ENCODE measurements at regions not wholly inside any gene's neighbourhood (a gene's known extent, or its start where the extent isn't known, plus 50 kb on each side); places are given as distances from the start of the nearest gene placed in this dataset.

DNA sequence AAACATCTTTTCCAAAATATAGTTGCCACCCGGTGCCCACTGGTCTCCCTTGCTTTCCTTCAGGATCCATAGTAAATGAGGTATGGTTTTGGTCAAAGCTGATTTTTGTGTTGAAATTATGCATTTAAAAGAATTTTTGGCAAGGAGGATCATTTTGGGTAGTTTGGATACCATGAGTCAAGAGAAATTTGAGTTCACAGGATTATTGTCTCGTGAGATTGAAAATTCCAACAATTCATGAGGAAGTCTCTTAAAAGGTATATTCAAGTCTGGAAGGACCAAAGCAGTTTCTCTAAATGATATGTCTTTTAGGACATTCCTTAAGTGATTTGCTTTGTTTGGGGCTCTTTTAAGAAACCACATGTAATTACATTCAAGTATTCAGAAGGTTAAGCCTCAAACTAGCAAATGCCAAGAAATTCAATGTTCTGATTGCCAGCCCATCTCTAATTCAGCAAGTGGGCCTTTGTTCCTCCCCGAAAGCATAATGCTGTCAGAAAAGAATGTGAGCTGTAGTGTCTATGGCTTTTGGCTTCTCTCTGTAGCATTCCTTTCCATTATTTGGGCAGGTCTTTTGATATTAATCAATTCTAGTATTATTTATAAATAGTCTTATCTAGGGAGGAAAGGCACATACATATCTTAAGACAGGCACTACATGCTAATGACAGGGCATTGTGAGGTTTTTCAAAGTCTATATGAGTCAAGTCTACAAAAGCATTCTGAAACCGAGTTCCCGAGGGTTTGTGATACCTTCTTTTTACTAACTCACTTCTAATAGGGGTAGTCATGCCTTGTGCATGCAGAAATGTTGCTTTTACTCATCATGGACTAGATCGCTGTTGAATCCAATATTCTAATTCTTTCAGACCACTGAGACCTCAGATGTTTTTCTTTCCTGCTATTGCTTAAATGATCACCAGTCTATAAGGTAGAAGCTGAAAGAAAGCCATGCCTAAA, 453.9 kb downstream of the ENC1 start:
- Histone ChIP-seq H3K4me3 (ENCODE audit: low read length) (no peak overlapping the region), H3K9ac (ENCODE audit: low read length) (no peak overlapping the region), H3K9me3 (ENCODE audit: control insufficient read depth, low read length) (peaks cover 5% of the 10 kb centered on the region), H3K36me3 (ENCODE audit: control insufficient read depth, insufficient read depth, low read length, severe bottlenecking) (no peaks in the 10 kb centered on the region), H3K27me3 (replicated peaks; ENCODE audit: control insufficient read depth, insufficient read depth, low read length) (no peaks in the 10 kb centered on the region), H3K4me1 (ENCODE audit: control insufficient read depth, insufficient read depth, low read length) (peaks cover 34% of the 10 kb centered on the region)
- DNase-seq (ENCODE audit: low read depth), result peak; percentile 73

DNA sequence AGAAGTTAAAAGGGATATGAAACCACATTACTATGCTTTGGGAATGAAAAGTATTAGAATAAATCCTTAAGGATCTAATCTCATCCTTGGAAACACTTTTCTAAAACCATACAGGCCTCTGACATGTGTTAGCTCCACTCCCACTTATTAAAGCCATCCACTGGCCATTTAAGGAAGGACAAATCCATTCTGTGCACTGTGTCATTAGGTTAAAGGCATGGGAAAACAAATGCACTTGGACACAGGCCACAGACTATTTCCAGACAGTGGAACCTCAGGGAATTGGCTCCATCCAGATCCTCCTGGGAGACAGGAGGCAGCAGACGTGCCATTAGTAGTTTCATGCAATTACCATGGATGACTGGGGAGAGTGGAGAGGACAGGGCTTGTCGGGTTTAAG, 454.9 kb downstream of the ENC1 start:
- no peaks in the 10 kb centered on the region for H3K36me3 ChIP-seq (ENCODE audit: control insufficient read depth, insufficient read depth, low read length, severe bottlenecking)
- DNase-seq (ENCODE audit: low read depth), result no peak
- H3K4me3 ChIP-seq (ENCODE audit: low read length), result no peak overlapping the region
- H3K27me3 ChIP-seq (replicated peaks; ENCODE audit: control insufficient read depth, insufficient read depth, low read length), result no peaks in the 10 kb centered on the region
- peaks cover 34% of the 10 kb centered on the region for H3K4me1 ChIP-seq (ENCODE audit: control insufficient read depth, insufficient read depth, low read length)
- H3K9me3 ChIP-seq (ENCODE audit: control insufficient read depth, low read length), result peaks cover 5% of the 10 kb centered on the region
- H3K9ac ChIP-seq (ENCODE audit: low read length), result peak overlapping the region; percentile 1

DNA sequence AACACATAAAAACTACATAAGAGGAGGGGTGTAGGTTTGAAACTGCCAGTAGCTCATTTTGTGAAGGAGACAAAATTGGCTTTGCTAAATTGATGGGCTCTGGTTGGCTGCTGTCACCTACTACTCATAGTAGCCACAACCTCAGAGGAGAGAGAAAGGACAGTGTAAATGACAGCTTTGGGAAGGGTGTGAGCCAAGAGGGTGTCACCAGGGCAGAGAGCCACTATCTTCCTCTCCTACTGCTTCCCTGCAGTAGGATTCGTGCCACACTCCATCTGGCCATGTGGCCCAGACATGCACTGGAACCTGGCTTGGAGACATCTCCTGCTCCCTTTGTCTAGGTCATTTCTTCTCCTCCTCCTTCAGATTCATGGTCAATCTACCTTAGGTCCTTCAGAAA, 455.9 kb downstream of the ENC1 start:
- DNase-seq (ENCODE audit: low read depth), result no peak
- H3K9ac ChIP-seq (ENCODE audit: low read length), result no peak overlapping the region
- H3K36me3 ChIP-seq (ENCODE audit: control insufficient read depth, insufficient read depth, low read length, severe bottlenecking), result no peaks in the 10 kb centered on the region
- no peak overlapping the region for H3K4me3 ChIP-seq (ENCODE audit: low read length)
- H3K4me1 ChIP-seq (ENCODE audit: control insufficient read depth, insufficient read depth, low read length), result peaks cover 34% of the 10 kb centered on the region
- H3K27me3 ChIP-seq (replicated peaks; ENCODE audit: control insufficient read depth, insufficient read depth, low read length), result no peaks in the 10 kb centered on the region
- peaks cover 5% of the 10 kb centered on the region for H3K9me3 ChIP-seq (ENCODE audit: control insufficient read depth, low read length)

DNA sequence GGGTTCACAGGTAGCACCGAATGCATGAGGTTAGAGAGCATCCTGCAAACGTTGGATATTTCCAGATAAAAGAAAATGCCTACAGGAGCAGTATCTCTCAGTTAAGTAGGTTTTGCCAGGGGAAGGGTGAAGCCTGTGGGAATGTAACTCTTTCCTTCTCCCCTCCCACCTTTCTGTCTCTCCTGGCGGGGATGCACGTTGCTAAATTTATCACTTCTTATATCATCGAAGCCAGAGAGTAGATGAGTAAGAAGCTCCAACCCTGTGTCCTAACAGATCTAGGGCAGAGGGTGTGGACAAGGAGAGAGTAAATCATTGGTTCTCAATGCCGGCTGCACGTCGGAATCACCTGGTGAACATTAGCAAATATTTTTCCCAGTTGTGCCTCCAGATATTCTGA, 457.5 kb downstream of the ENC1 start:
- Histone ChIP-seq H3K9ac (ENCODE audit: low read length) (no peak overlapping the region), H3K4me3 (ENCODE audit: low read length) (no peak overlapping the region), H3K4me1 (ENCODE audit: control insufficient read depth, insufficient read depth, low read length) (peaks cover 34% of the 10 kb centered on the region), H3K27me3 (replicated peaks; ENCODE audit: control insufficient read depth, insufficient read depth, low read length) (no peaks in the 10 kb centered on the region), H3K36me3 (ENCODE audit: control insufficient read depth, insufficient read depth, low read length, severe bottlenecking) (no peaks in the 10 kb centered on the region), H3K9me3 (ENCODE audit: control insufficient read depth, low read length) (no peaks in the 10 kb centered on the region)
- no peak for DNase-seq (ENCODE audit: low read depth)

DNA sequence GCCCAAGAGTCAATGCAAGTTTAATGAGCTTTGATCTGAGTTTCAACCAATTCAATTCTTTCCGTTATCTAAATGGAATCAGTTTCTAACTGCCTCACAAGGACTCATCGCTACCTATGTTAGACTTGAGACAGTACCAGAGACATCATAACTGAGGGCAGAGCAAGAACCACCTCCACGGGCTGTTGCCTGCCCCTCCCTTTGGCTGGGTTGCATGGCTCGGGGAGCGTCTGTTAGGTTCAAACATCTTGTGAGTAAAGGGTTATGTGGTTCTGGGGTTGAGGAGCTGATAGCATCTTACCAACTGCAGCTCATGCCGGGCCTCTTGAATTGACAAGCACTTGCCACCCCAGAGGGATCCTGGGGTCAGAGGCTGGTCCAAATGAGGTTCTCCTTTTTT, 457.9 kb downstream of the ENC1 start:
- Histone ChIP-seq H3K36me3 (ENCODE audit: control insufficient read depth, insufficient read depth, low read length, severe bottlenecking) (no peaks in the 10 kb centered on the region), H3K27me3 (replicated peaks; ENCODE audit: control insufficient read depth, insufficient read depth, low read length) (no peaks in the 10 kb centered on the region)
- no peak for DNase-seq (ENCODE audit: low read depth)

DNA sequence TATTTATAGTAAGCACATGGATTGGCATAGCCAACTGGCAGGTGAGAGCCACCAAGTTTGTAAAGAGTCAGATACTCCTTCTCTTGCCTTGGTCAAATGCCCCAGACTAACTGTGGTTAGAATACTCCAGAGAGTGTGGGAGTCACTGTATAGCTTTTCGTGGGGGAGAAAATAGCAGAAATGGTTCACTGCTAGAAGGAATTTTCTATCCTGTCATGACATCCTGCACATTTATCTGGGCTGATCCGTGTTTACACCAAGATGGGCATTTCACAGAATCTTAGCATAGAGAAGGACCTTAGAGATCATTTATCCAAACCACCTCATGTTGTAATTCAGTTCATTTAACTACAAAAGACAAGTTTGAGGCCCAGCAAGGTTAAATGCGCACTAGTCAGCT, 460.8 kb downstream of the ENC1 start:
- H3K9ac ChIP-seq (ENCODE audit: low read length), result no peak overlapping the region
- no peaks in the 10 kb centered on the region for H3K36me3 ChIP-seq (ENCODE audit: control insufficient read depth, insufficient read depth, low read length, severe bottlenecking)
- DNase-seq (ENCODE audit: low read depth), result no peak
- no peaks in the 10 kb centered on the region for H3K9me3 ChIP-seq (ENCODE audit: control insufficient read depth, low read length)
- H3K4me1 ChIP-seq (ENCODE audit: control insufficient read depth, insufficient read depth, low read length), result peaks cover 4% of the 10 kb centered on the region
- H3K4me3 ChIP-seq (ENCODE audit: low read length), result no peak overlapping the region
- no peaks in the 10 kb centered on the region for H3K27me3 ChIP-seq (replicated peaks; ENCODE audit: control insufficient read depth, insufficient read depth, low read length)

More for the DNA sequence above, 457.9 kb downstream of the ENC1 start:
- Histone ChIP-seq H3K4me3 (ENCODE audit: low read length) (no peak overlapping the region), H3K9me3 (ENCODE audit: control insufficient read depth, low read length) (no peaks in the 10 kb centered on the region), H3K9ac (ENCODE audit: low read length) (no peak overlapping the region), H3K4me1 (ENCODE audit: control insufficient read depth, insufficient read depth, low read length) (peaks cover 33% of the 10 kb centered on the region)

DNA sequence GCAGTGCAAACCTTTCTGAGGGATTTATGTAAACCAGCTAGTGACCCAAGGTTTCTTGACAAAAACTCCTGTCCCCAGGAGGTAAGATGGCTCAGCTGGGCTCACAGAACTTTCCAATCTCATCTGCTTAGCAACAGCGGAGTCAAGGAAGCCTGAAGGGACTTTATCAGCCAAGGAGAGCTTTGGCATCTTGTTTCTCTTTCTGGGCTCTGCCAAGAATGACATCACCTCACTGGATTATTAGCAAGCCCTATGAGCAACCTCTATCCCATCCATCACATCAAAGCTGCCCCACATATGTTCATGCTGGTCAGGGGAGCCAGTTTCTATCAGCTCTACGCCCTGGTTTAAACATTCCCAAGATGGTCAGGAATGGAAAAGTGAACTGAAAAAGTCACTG, 461.3 kb downstream of the ENC1 start:
- Histone ChIP-seq H3K4me3 (ENCODE audit: low read length) (no peak overlapping the region), H3K4me1 (ENCODE audit: control insufficient read depth, insufficient read depth, low read length) (peaks cover 3% of the 10 kb centered on the region)
- peak; percentile 37 for DNase-seq (ENCODE audit: low read depth)

DNA sequence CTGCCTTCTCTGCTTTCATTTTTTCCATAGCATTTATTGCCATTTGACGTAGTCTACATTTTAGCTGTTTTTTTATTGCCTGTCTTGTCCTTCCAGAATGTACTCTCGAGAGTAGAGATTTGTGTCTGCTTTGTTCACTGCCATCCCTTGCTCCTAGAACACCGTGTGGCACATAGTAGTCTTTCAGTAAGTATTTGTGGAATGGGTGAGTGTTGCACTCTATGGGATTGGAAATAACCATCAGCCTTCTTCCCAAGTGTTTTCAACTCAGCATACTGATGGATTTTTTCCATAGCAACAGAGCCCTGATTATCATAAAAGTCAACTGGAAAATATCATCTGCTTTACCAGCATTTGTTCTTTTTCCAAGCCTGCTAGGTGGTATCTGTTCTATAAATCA, 462.6 kb downstream of the ENC1 start:
- H3K9me3 ChIP-seq (ENCODE audit: control insufficient read depth, low read length), result no peaks in the 10 kb centered on the region
- no peaks in the 10 kb centered on the region for H3K27me3 ChIP-seq (replicated peaks; ENCODE audit: control insufficient read depth, insufficient read depth, low read length)
- no peak overlapping the region for H3K4me3 ChIP-seq (ENCODE audit: low read length)
- no peaks in the 10 kb centered on the region for H3K36me3 ChIP-seq (ENCODE audit: control insufficient read depth, insufficient read depth, low read length, severe bottlenecking)
- DNase-seq (ENCODE audit: low read depth), result no peak
- no peak overlapping the region for H3K9ac ChIP-seq (ENCODE audit: low read length)
- H3K4me1 ChIP-seq (ENCODE audit: control insufficient read depth, insufficient read depth, low read length), result peaks cover 7% of the 10 kb centered on the region

More for the DNA sequence above, 461.3 kb downstream of the ENC1 start:
- no peaks in the 10 kb centered on the region for H3K36me3 ChIP-seq (ENCODE audit: control insufficient read depth, insufficient read depth, low read length, severe bottlenecking)
- no peaks in the 10 kb centered on the region for H3K9me3 ChIP-seq (ENCODE audit: control insufficient read depth, low read length)
- H3K27me3 ChIP-seq (replicated peaks; ENCODE audit: control insufficient read depth, insufficient read depth, low read length), result no peaks in the 10 kb centered on the region
- no peak overlapping the region for H3K9ac ChIP-seq (ENCODE audit: low read length)

DNA sequence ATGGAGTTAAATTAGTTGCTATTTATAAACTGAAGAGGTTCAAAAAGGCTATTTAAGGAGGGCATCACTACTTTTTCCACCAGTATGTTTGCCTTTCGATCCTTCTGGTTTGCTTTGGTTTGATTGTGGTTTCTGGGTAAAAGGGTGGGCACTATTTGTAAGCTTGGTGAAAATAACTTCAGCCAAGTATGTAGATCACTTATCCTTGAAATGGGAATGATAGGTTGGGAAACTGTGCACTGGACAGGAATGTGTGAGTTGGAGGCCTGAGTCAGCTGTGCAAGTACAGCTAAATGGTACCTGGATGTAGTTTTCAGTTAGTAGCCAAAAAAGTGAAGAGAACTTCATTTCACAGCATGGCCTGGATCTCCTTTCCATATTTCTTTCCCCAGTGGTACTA, 466.2 kb downstream of the ENC1 start:
- Histone ChIP-seq H3K4me1 (ENCODE audit: control insufficient read depth, insufficient read depth, low read length) (peaks cover 7% of the 10 kb centered on the region), H3K27me3 (replicated peaks; ENCODE audit: control insufficient read depth, insufficient read depth, low read length) (no peaks in the 10 kb centered on the region), H3K9me3 (ENCODE audit: control insufficient read depth, low read length) (no peaks in the 10 kb centered on the region), H3K9ac (ENCODE audit: low read length) (no peak overlapping the region), H3K36me3 (ENCODE audit: control insufficient read depth, insufficient read depth, low read length, severe bottlenecking) (no peaks in the 10 kb centered on the region), H3K4me3 (ENCODE audit: low read length) (no peak overlapping the region)
- no peak for DNase-seq (ENCODE audit: low read depth)

DNA sequence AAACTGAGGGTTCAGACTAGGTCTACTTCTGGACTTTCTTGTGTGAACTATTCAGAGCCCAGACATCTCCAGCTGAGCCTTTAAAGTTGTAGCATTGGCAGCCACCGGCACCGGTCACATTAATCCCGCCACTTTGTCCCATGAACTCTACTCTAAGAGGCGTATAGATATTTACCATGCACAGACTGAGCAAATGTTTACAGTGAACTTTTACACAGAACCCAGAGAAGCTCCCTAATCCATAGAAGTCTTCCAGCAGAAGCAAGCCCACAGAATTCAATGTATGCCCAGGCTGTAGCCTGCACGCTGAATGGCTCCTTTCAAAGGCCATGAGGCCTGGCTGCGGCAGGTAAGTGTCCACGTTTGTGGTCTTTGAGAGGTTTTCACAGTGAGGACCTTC, 466.9 kb downstream of the ENC1 start:
- DNase-seq (ENCODE audit: low read depth), result no peak
- Histone ChIP-seq H3K9me3 (ENCODE audit: control insufficient read depth, low read length) (no peaks in the 10 kb centered on the region), H3K4me1 (ENCODE audit: control insufficient read depth, insufficient read depth, low read length) (peaks cover 7% of the 10 kb centered on the region), H3K27me3 (replicated peaks; ENCODE audit: control insufficient read depth, insufficient read depth, low read length) (no peaks in the 10 kb centered on the region), H3K4me3 (ENCODE audit: low read length) (no peak overlapping the region), H3K36me3 (ENCODE audit: control insufficient read depth, insufficient read depth, low read length, severe bottlenecking) (no peaks in the 10 kb centered on the region), H3K9ac (ENCODE audit: low read length) (no peak overlapping the region)

DNA sequence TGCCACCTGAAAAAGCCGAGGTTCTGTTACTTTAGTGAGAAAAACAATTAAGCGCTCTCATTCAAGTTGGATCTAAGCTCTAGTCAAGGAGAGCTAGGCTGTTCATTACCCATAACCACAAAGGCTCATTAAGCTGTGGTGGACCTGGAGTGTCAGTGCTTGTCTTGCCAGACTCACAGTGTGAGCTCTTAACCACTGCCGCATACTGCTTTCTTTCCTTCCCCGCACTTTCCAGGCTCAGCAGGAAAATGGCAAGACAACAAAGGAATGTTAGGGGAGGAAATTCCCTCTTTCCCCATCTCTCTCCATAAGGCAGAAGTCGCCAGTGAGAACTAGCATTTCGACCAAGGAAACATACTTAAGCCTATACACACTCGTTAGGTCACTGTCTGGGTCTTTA, 467.3 kb downstream of the ENC1 start:
- Histone ChIP-seq H3K9me3 (ENCODE audit: control insufficient read depth, low read length) (no peaks in the 10 kb centered on the region), H3K4me1 (ENCODE audit: control insufficient read depth, insufficient read depth, low read length) (peaks cover 7% of the 10 kb centered on the region), H3K9ac (ENCODE audit: low read length) (no peak overlapping the region), H3K4me3 (ENCODE audit: low read length) (no peak overlapping the region), H3K27me3 (replicated peaks; ENCODE audit: control insufficient read depth, insufficient read depth, low read length) (no peaks in the 10 kb centered on the region), H3K36me3 (ENCODE audit: control insufficient read depth, insufficient read depth, low read length, severe bottlenecking) (no peaks in the 10 kb centered on the region)
- DNase-seq (ENCODE audit: low read depth), result no peak

Data from adipocyte (in vitro differentiated cells).